Panc1 (cell line): ENCODE measurements at regions not wholly inside any gene's neighbourhood (a gene's known extent, or its start where the extent isn't known, plus 50 kb on each side); places are given as distances from the start of the nearest gene placed in this dataset.

Experiments used
- CTCF ChIP-seq: fragments of 450-650 bp; IDR thresholded peaks from 2 replicates; pipeline ENCODE4 v1.5.1; 2017; ENCODE audit warnings: mild to moderate bottlenecking
- POLR2AphosphoS5 ChIP-seq: IDR thresholded peaks from 2 replicates; pipeline ENCODE4 v1.6.1; 2012; ENCODE audit warnings: mild to moderate bottlenecking, low read depth, low read length, moderate library complexity
- REST ChIP-seq, 2 experiments: IDR thresholded peaks; 2 replicates each; pipeline ENCODE4 v1.6.1; 2011 to 2012; ENCODE audit warnings: low read depth in 2 of 2, control low read depth in 1 of 2, low read length in 1 of 2, mild to moderate bottlenecking in 1 of 2, moderate library complexity in 1 of 2; ENCODE audit not compliant: insufficient read depth in 1 of 2
- SIN3A ChIP-seq: IDR thresholded peaks from 2 replicates; pipeline ENCODE4 v1.6.1; 2012; ENCODE audit warnings: low read depth, mild to moderate bottlenecking, low read length, moderate library complexity, borderline replicate concordance; ENCODE audit not compliant: insufficient read depth
- TCF7L2 ChIP-seq: IDR thresholded peaks from 2 replicates; pipeline ENCODE4 v1.6.1; 2011; ENCODE audit warnings: mild to moderate bottlenecking, low read depth, low read length, inconsistent platforms

DNA sequence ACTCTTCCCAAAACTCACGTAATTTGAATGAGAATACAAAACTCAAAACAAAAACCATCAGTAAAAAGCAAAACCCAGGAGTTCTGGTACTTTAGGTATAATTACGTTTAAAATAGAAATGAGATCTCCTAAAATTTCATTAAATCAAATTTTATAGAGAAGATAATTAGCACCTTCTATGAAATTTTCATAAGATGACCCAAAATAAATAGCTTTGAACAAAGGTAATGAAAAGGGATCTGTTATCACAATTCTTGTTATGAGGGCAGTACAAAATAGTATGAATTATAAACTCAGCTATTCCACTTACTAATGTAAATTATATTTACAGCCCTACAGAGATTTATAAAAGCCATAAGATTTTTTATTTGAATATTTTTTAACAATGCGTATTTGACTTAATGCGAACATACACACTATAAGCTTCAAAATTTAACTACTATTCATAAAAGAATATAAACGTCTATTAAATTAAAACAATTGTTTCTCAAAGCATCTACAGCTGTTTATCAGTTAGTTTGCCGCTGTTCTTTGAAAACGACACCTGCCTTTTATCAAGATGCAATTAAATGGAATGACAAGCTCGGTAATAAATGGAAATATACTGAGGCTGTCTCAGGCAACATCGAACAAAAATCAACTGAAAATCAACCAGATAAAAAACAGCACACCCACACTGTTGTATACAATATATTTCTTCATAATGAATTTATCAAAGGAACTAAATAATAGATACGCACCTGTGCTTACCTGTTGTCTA lies 63.8 kb downstream of the KCNRG start:
- TF ChIP-seq CTCF, result no peak
- no peak for TF ChIP-seq POLR2AphosphoS5
- TF ChIP-seq REST (IDR thresholded peaks at IDR 0.05; ENCODE audit: insufficient read depth in 1 of 2, low read depth in 2 of 2, low read length in 1 of 2), result no peak
- TF ChIP-seq TCF7L2, result no peak; the same call in 1 of the 2 replicates
- TF ChIP-seq SIN3A, result no peak
